NK-92 treated with Interleukin-12 subunit alpha and Interleukin-12 subunit beta, amount 100 ng/mL, for 24 hours (cell line): ENCODE measurements at regions not wholly inside any gene's neighbourhood (a gene's known extent, or its start where the extent isn't known, plus 50 kb on each side); places are given as distances from the start of the nearest gene placed in this dataset.

Source experiments
- DNase-seq: peaks from one replicate; lab custom pipeline; 2025; lab: John Stamatoyannopoulos, UW

- DNase-seq: no peak
These were observed 443.0 kb upstream of the RGPD4 start for GRCh38 chr2:107383691-107384090.

- no peak for DNase-seq
These were observed 442.3 kb upstream of the RGPD4 start for GRCh38 chr2:107384422-107384821.

GRCh38 chr2:107385921-107386320 is 440.8 kb upstream of the RGPD4 start:
- no peak for DNase-seq

GRCh38 chr2:107392241-107392704 is 434.4 kb upstream of the RGPD4 start:
- DNase-seq: no peak

GRCh38 chr2:107393516-107393915 is 433.2 kb upstream of the RGPD4 start:
- DNase-seq: no peak

GRCh38 chr2:107398683-107399082 is 428.0 kb upstream of the RGPD4 start:
- DNase-seq: no peak

GRCh38 chr2:107402330-107402729 is 424.4 kb upstream of the RGPD4 start:
- DNase-seq: no peak

GRCh38 chr2:107405261-107405660 is 421.4 kb upstream of the RGPD4 start:
- DNase-seq: no peak

GRCh38 chr2:107407017-107407416 is 419.7 kb upstream of the RGPD4 start:
- no peak for DNase-seq

GRCh38 chr2:107407974-107408373 is 418.7 kb upstream of the RGPD4 start:
- DNase-seq: no peak

GRCh38 chr2:107411267-107411666 is 415.4 kb upstream of the RGPD4 start:
- DNase-seq: no peak

GRCh38 chr2:107412209-107412904 is 414.3 kb upstream of the RGPD4 start:
- DNase-seq: no peak

- DNase-seq: no peak
These were observed 413.7 kb upstream of the RGPD4 start for GRCh38 chr2:107412981-107413380.

GRCh38 chr2:107414376-107414775 is 412.3 kb upstream of the RGPD4 start:
- DNase-seq: no peak

- no peak for DNase-seq
These were observed 408.0 kb upstream of the RGPD4 start for GRCh38 chr2:107418708-107419107.

GRCh38 chr2:107419191-107419590 is 407.5 kb upstream of the RGPD4 start:
- no peak for DNase-seq

- DNase-seq: no peak
These were observed 397.9 kb upstream of the RGPD4 start for GRCh38 chr2:107428781-107429180.

- no peak for DNase-seq
These were observed 396.7 kb upstream of the RGPD4 start for GRCh38 chr2:107430006-107430405.

- DNase-seq: no peak
These were observed 396.0 kb upstream of the RGPD4 start for GRCh38 chr2:107430596-107431266.

GRCh38 chr2:107436281-107436680 is 390.4 kb upstream of the RGPD4 start:
- DNase-seq: no peak

- DNase-seq: no peak
These were observed 389.4 kb upstream of the RGPD4 start for GRCh38 chr2:107437265-107437664.

GRCh38 chr2:107437807-107438206 is 388.9 kb upstream of the RGPD4 start:
- no peak for DNase-seq

- DNase-seq: no peak
These were observed 378.5 kb upstream of the RGPD4 start for GRCh38 chr2:107448160-107448559.

- no peak for DNase-seq
These were observed 365.4 kb upstream of the RGPD4 start for GRCh38 chr2:107461301-107461700.
